SK-N-SH (cell line): ENCODE measurements at regions not wholly inside any gene's neighbourhood (a gene's known extent, or its start where the extent isn't known, plus 50 kb on each side); places are given as distances from the start of the nearest gene placed in this dataset.

Experiments
- CTCF ChIA-PET: fragments of 300-600, 350-600 bp; formaldehyde crosslinking; extraction: SDS; loops from one replicate; lab custom pipeline; 2021; lab: Yijun Ruan, JAX
- POLR2A ChIA-PET: fragments of 350-600 bp; sonication (Branson Sonifier 250); formaldehyde crosslinking; extraction: SDS; loops from one replicate; lab custom pipeline; 2020; ENCODE audit warnings: antibody characterized with exemption, inconsistent platforms; lab: Yijun Ruan, JAX
- DNase-seq: peaks from one replicate; pipeline ENCODE4 v3.0.0; 2012
- H2AFZ ChIP-seq: fragments of 200-600 bp; sonication (generic); 2 replicates; pipeline ENCODE4 v1.8.1; 2016; ENCODE audit warnings: antibody characterized with exemption, mild to moderate bottlenecking, low read depth
- H3F3A ChIP-seq: fragments of 200-600 bp; sonication (generic); replicated peaks from 2 replicates; pipeline ENCODE3; 2016; ENCODE audit warnings: antibody characterized with exemption, mild to moderate bottlenecking; ENCODE audit not compliant: insufficient read depth
- H3K27ac ChIP-seq, 2 experiments: fragments of 200-500 bp in 1 of 2; fragments of 200-600 bp in 1 of 2; sonication (Bioruptor generic) in 1 of 2; sonication (generic), shearing (Covaris generic) in 1 of 2; 2 replicates each; pipeline versions ENCODE4 v1.5.1 to v1.6.1; 2014 to 2016; ENCODE audit warnings: low read depth in 2 of 2, inconsistent platforms in 1 of 2, low read length in 1 of 2, mild to moderate bottlenecking in 1 of 2, mixed read lengths in 1 of 2
- H3K27me3 ChIP-seq: fragments of 200-600 bp; sonication (generic), shearing (Covaris generic); 2 replicates; pipeline ENCODE4 v1.6.1; 2016; ENCODE audit warnings: mixed run types; ENCODE audit not compliant: insufficient read depth
- H3K36me3 ChIP-seq, 2 experiments: fragments of 200-500 bp in 1 of 2; fragments of 200-600 bp in 1 of 2; sonication (Bioruptor generic) in 1 of 2; sonication (generic) in 1 of 2; replicated peaks in 1 of 2; 2 replicates each; pipeline versions ENCODE3 to v1.5.1; 2014 to 2016; ENCODE audit warnings: low read length in 1 of 2, mild to moderate bottlenecking in 1 of 2; ENCODE audit not compliant: insufficient read depth in 2 of 2, control insufficient read depth in 1 of 2
- H3K4me1 ChIP-seq, 2 experiments: fragments of 200-500 bp in 1 of 2; fragments of 200-600 bp in 1 of 2; sonication (Bioruptor generic) in 1 of 2; sonication (generic), shearing (Covaris generic) in 1 of 2; 2 replicates each; pipeline versions ENCODE4 v1.5.1 to v1.6.1; 2014 to 2016; ENCODE audit warnings: low read depth in 1 of 2, low read length in 1 of 2, mixed run types in 1 of 2; ENCODE audit not compliant: insufficient read depth in 2 of 2, control insufficient read depth in 1 of 2
- H3K4me2 ChIP-seq: fragments of 200-600 bp; sonication (generic), shearing (Covaris generic); 2 replicates; pipeline ENCODE4 v1.6.1; 2017; ENCODE audit warnings: mixed run types
- H3K4me3 ChIP-seq, 2 experiments: fragments of 200-500 bp in 1 of 2; fragments of 200-600 bp in 1 of 2; sonication (Bioruptor generic) in 1 of 2; sonication (generic), shearing (Covaris generic) in 1 of 2; 2 replicates each; pipeline versions ENCODE4 v1.5.1 to v1.8.1; 2014 to 2016; ENCODE audit warnings: low read depth in 2 of 2, inconsistent platforms in 1 of 2, low read length in 1 of 2, mild to moderate bottlenecking in 1 of 2, mixed read lengths in 1 of 2, moderate library complexity in 1 of 2
- H3K79me2 ChIP-seq: fragments of 200-600 bp; sonication (generic); 2 replicates; pipeline ENCODE4 v1.8.1; 2017; ENCODE audit warnings: mild to moderate bottlenecking; ENCODE audit not compliant: insufficient read depth
- H3K9ac ChIP-seq: fragments of 200-600 bp; sonication (generic); 2 replicates; pipeline ENCODE4 v1.6.1; 2017; ENCODE audit warnings: mixed run types
- H3K9me2 ChIP-seq: fragments of 200-600 bp; sonication (generic); 2 replicates; pipeline ENCODE4 v1.6.1; 2017; ENCODE audit warnings: mixed run types
- H3K9me3 ChIP-seq: fragments of 200-600 bp; sonication (generic); 2 replicates; pipeline ENCODE4 v1.6.1; 2017; ENCODE audit warnings: mixed run types, mild to moderate bottlenecking, moderate library complexity
- H4K20me1 ChIP-seq: fragments of 200-600 bp; sonication (generic); 2 replicates; pipeline ENCODE4 v1.6.1; 2017; ENCODE audit warnings: mild to moderate bottlenecking, mixed run types; ENCODE audit not compliant: insufficient read depth
- CHD2 ChIP-seq: fragments of 150-350 bp; IDR thresholded peaks from 2 replicates; pipeline ENCODE4 v1.6.1; 2018; ENCODE audit warnings: low read length; ENCODE audit not compliant: partially characterized antibody
- CTCF ChIP-seq: fragments of 200-600 bp; sonication (generic); IDR thresholded peaks from 2 replicates; pipeline ENCODE4 v1.6.1; 2017; ENCODE audit warnings: antibody characterized with exemption, mild to moderate bottlenecking, moderate library complexity
- EP300 ChIP-seq, 2 experiments: IDR thresholded peaks; 2 replicates each; pipeline versions ENCODE4 v1.4.0 to v1.6.1; 2012; ENCODE audit warnings: borderline replicate concordance in 1 of 2, low read depth in 1 of 2, low read length in 1 of 2
- EZH2phosphoT487 ChIP-seq: fragments of 200-600 bp; sonication (generic); IDR thresholded peaks from 2 replicates; pipeline ENCODE4 v1.6.1; 2017; ENCODE audit warnings: low read depth, mixed run types, mild to moderate bottlenecking, antibody characterized with exemption, moderate library complexity, borderline replicate concordance
- GATA2 ChIP-seq: sonication (generic); formaldehyde crosslinking; IDR thresholded peaks from 2 replicates; pipeline ENCODE4 v1.5.0; 2020; ENCODE audit warnings: mild to moderate bottlenecking, missing genetic modification reagents
- MXI1 ChIP-seq: IDR thresholded peaks from 2 replicates; pipeline ENCODE4 v1.6.1; 2012; ENCODE audit warnings: mild to moderate bottlenecking, low read depth, low read length, improper control_type of control experiment
- PBX3 ChIP-seq: IDR thresholded peaks from 2 replicates; pipeline ENCODE4; 2012
- POLR2AphosphoS5 ChIP-seq: IDR thresholded peaks from 2 replicates; pipeline ENCODE4 v1.6.1; 2012; ENCODE audit warnings: low read depth, low read length
- RFX5 ChIP-seq: IDR thresholded peaks from 2 replicates; pipeline ENCODE4 v1.6.1; 2012; ENCODE audit warnings: mild to moderate bottlenecking, improper control_type of control experiment, low read length
- RXRA ChIP-seq: IDR thresholded peaks from 2 replicates; pipeline ENCODE4 v1.4.0; 2012; ENCODE audit warnings: low read depth, mild to moderate bottlenecking, borderline replicate concordance
- SMC3 ChIP-seq: IDR thresholded peaks from 2 replicates; pipeline ENCODE4 v1.6.1; 2012; ENCODE audit warnings: low read depth, low read length, improper control_type of control experiment
- TEAD4 ChIP-seq: IDR thresholded peaks from 2 replicates; pipeline ENCODE4 v1.4.0; 2012; ENCODE audit warnings: mild to moderate bottlenecking, borderline replicate concordance; ENCODE audit not compliant: insufficient read depth
- WGBS: methylation state at CpG from one replicate; pipeline ENCODE4 v1.1.6; 2017; ENCODE audit warnings: low lambda C conversion rate; 5-methylcytosine and 5-hydroxymethylcytosine counted together

GRCh38 chr5:26662806-26663360, 375.5 kb downstream of the CDH9 start:
- Histone ChIP-seq H4K20me1 (no peaks in the 10 kb centered on the region), H3F3A (no peaks in the 10 kb centered on the region), H3K9me3 (no peaks in the 10 kb centered on the region; the same call in 1 of the 2 replicates), H3K4me2 (no peak overlapping the region), H3K36me3 (no peaks in the 10 kb centered on the region), H3K27ac (no peak overlapping the region), H3K79me2 (no peaks in the 10 kb centered on the region), H2AFZ (no peak overlapping the region), H3K9ac (no peak overlapping the region), H3K4me3 (no peak overlapping the region), H3K4me1 (no peaks in the 10 kb centered on the region), H3K9me2 (no peaks in the 10 kb centered on the region), H3K27me3 (no peaks in the 10 kb centered on the region)
- ChIA-PET POLR2A (no interaction called here), CTCF (no interaction called here)
- DNase-seq, result no peak
- 27% methylated on average over 2 of the region's 2 CpGs for WGBS
- no peak for TF ChIP-seq RFX5
- no peak for TF ChIP-seq GATA2 (CRISPR knock-in tag)
- no peak for TF ChIP-seq PBX3
- no peak for TF ChIP-seq EZH2phosphoT487
- no peak for TF ChIP-seq CTCF

GRCh38 chr5:26660116-26660515, 378.3 kb downstream of the CDH9 start:
- no peaks in the 10 kb centered on the region for H3K79me2 ChIP-seq
- H3F3A ChIP-seq, result no peaks in the 10 kb centered on the region
- DNase-seq, result no peak
- CTCF ChIA-PET, result no interaction called here
- H3K4me1 ChIP-seq, result no peaks in the 10 kb centered on the region
- H4K20me1 ChIP-seq, result no peaks in the 10 kb centered on the region
- no peaks in the 10 kb centered on the region for H3K9me2 ChIP-seq
- H3K9ac ChIP-seq, result no peak overlapping the region
- H3K9me3 ChIP-seq, result no peaks in the 10 kb centered on the region
- H2AFZ ChIP-seq, result no peak overlapping the region
- no peak overlapping the region for H3K4me2 ChIP-seq
- no peaks in the 10 kb centered on the region for H3K36me3 ChIP-seq
- no peak overlapping the region for H3K27ac ChIP-seq
- TF ChIP-seq POLR2AphosphoS5, result no peak
- TF ChIP-seq CHD2, result no peak
- TF ChIP-seq TEAD4, result no peak
- no peak for TF ChIP-seq RXRA
- TF ChIP-seq SMC3, result no peak
- TF ChIP-seq MXI1, result no peak
- no peak for TF ChIP-seq RFX5
- no peak for TF ChIP-seq EP300 (IDR thresholded peaks at IDR 0.05; ENCODE audit: borderline replicate concordance in 1 of 2, low read depth in 1 of 2, low read length in 1 of 2)
- H3K27me3 ChIP-seq, result no peaks in the 10 kb centered on the region
- WGBS, result 45% methylated on average over 11 of the region's 12 CpGs
- no peak overlapping the region for H3K4me3 ChIP-seq
- POLR2A ChIA-PET, result no interaction called here
